ENCODE measurements at regions not wholly inside any gene's neighbourhood (a gene's known extent, or its start where the extent isn't known, plus 50 kb on each side); places are given as distances from the start of the nearest gene placed in this dataset.

DNA sequence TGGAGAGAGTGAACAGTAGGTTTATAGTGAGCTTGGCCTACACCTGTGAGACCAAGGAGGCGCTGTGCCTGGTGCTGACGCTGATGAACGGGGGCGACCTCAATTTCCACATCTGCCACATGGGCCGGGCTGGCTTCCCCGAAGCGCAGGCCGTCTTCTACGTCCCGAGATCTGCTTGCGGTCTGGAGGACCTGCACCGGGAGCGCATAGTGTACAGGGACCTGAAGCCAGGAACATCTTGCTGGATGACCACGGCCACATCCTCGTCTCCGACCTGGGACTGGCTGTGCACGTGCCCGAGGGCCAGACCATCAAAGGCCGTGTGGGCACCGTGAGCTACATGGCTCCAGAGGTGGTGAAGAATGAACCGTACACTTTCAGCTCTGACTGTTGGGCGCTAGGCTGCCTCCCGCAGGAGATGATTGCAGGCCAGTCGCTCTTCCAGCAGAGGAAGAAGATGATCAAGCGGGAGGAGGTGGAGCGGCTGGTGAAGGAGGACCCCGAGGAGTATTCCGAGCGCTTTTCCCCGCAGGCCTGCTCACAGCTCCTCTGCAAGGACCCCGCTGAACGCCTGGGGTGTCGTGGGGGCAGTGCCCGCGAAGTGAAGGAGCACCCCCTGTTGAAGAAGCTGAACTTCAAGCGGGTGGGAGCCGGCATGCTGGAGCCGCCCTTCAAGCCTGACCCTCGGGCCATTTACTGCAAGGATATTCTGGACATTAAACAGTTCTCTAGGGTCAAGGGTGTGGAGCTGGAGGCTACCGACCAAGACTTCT lies 139.0 kb downstream of the ZDHHC20 start:
- DNase-seq, result no peak

DNA sequence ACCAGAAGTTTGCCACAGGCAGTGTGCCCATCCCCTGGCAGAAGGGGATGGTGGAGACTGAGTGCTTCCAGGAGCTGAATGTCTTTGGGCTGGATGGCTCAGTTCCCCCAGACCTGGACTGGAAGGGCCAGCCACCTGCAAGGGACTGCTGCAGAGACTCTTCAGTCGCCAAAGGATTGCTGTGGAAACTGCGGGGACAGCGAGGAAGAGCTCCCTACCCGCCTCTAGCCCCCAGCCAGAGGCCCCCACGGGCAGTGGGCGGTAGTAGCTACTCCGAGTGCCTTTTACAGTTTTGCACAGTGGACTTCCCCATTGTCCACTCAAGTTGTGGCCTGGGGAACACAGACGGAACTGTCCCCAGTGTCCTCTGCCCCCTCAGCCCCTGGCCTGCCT lies 138.5 kb downstream of the ZDHHC20 start:
- no peak for DNase-seq

DNA sequence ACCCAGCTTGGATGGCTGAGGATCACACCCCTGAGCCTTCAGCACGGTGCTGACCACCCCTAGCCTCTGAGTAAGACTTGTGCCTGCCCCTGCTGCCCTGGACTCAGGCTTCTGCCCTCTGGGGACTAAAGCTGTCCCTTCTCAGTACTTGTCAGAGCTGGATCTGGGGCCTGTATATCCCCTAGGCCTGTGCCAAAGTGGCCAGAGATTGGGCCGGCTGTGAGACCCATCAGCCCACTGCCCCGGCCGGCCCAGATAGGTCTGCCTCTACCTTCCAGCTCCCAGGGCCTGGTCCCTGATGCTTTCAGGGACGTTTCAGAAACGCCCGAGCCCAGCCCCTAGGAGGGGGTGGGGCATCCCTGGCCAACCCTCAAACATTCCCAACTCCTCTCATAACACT lies 137.8 kb downstream of the ZDHHC20 start:
- no peak for DNase-seq

- DNase-seq, result no peak
These were observed 136.7 kb downstream of the ZDHHC20 start for GRCh38 chr13:21322327-21322965.
